Vagina (tissue), 2 donors: ENCODE measurements at regions not wholly inside any gene's neighbourhood (a gene's known extent, or its start where the extent isn't known, plus 50 kb on each side); places are given as distances from the start of the nearest gene placed in this dataset.

Experiments used
- CTCF ChIP-seq, 3 experiments: fragments of 450-650 bp in 2 of 3; fragments of 200-600 bp in 1 of 3; sonication (generic) in 1 of 3; IDR thresholded peaks; one replicate each; pipeline ENCODE4 v1.5.1; 2017 to 2019; ENCODE audit warnings: antibody characterized with exemption in 3 of 3, mild to moderate bottlenecking in 2 of 3, moderate library complexity in 2 of 3
- POLR2AphosphoS5 ChIP-seq, 2 donors: sonication (generic); formaldehyde crosslinking; IDR thresholded peaks; one replicate each; pipeline ENCODE4 v1.9.0; 2017; ENCODE audit warnings: antibody characterized with exemption in 2 of 2, mild to moderate bottlenecking in 2 of 2, low read depth in 1 of 2; ENCODE audit not compliant: insufficient read depth in 1 of 2

- TF ChIP-seq POLR2AphosphoS5 (IDR thresholded peaks at IDR 0.05; ENCODE audit: insufficient read depth in 1 of 2, low read depth in 1 of 2) (no peak), CTCF (IDR thresholded peaks at IDR 0.05) (no peak)
These were observed 73.5 kb upstream of the LRRC7 start for GRCh38 chr1:69494221-69494620.
